ENCODE measurements at regions not wholly inside any gene's neighbourhood (a gene's known extent, or its start where the extent isn't known, plus 50 kb on each side); places are given as distances from the start of the nearest gene placed in this dataset.

GRCh38 chr5:62720031-62720441 lies 141.4 kb downstream of the LRRC70 start:
- peak in 5 of 11 donors; percentile 44 to 66 (median 54) for DNase-seq (ENCODE audit: extremely low read depth in 1 of 11, low read depth in 9 of 11, low spot score in 4 of 11)

GRCh38 chr5:62719061-62719720 lies 140.6 kb downstream of the LRRC70 start:
- no peak for DNase-seq (ENCODE audit: extremely low read depth in 1 of 11, low read depth in 9 of 11, low spot score in 4 of 11)

GRCh38 chr5:62718324-62718723 lies 139.7 kb downstream of the LRRC70 start:
- no peak for DNase-seq (ENCODE audit: extremely low read depth in 1 of 11, low read depth in 9 of 11, low spot score in 4 of 11)

GRCh38 chr5:62717301-62717933 lies 138.8 kb downstream of the LRRC70 start:
- DNase-seq (ENCODE audit: extremely low read depth in 1 of 11, low read depth in 9 of 11, low spot score in 4 of 11), result no peak

GRCh38 chr5:62714296-62714695 lies 135.7 kb downstream of the LRRC70 start:
- DNase-seq (ENCODE audit: extremely low read depth in 1 of 11, low read depth in 9 of 11, low spot score in 4 of 11), result no peak

GRCh38 chr5:62708481-62709325 lies 130.1 kb downstream of the LRRC70 start:
- DNase-seq (ENCODE audit: extremely low read depth in 1 of 11, low read depth in 9 of 11, low spot score in 4 of 11), result no peak

GRCh38 chr5:62707563-62707962 lies 128.9 kb downstream of the LRRC70 start:
- DNase-seq (ENCODE audit: extremely low read depth in 1 of 11, low read depth in 9 of 11, low spot score in 4 of 11), result no peak

GRCh38 chr5:62707131-62707530 lies 128.5 kb downstream of the LRRC70 start:
- no peak for DNase-seq (ENCODE audit: extremely low read depth in 1 of 11, low read depth in 9 of 11, low spot score in 4 of 11)

- DNase-seq (ENCODE audit: extremely low read depth in 1 of 11, low read depth in 9 of 11, low spot score in 4 of 11), result no peak
Observed at GRCh38 chr5:62705022-62705421, 126.4 kb downstream of the LRRC70 start.

- no peak for DNase-seq (ENCODE audit: extremely low read depth in 1 of 11, low read depth in 9 of 11, low spot score in 4 of 11)
Observed at GRCh38 chr5:62702126-62702525, 123.5 kb downstream of the LRRC70 start.

GRCh38 chr5:62701036-62701435 lies 122.4 kb downstream of the LRRC70 start:
- DNase-seq (ENCODE audit: extremely low read depth in 1 of 11, low read depth in 9 of 11, low spot score in 4 of 11), result no peak

- no peak for DNase-seq (ENCODE audit: extremely low read depth in 1 of 11, low read depth in 9 of 11, low spot score in 4 of 11)
Observed at GRCh38 chr5:62698756-62699155, 120.1 kb downstream of the LRRC70 start.

GRCh38 chr5:62695274-62695673 lies 116.7 kb downstream of the LRRC70 start:
- no peak for DNase-seq (ENCODE audit: extremely low read depth in 1 of 11, low read depth in 9 of 11, low spot score in 4 of 11)

GRCh38 chr5:62692946-62693713 lies 114.5 kb downstream of the LRRC70 start:
- DNase-seq (ENCODE audit: extremely low read depth in 1 of 11, low read depth in 9 of 11, low spot score in 4 of 11), result no peak

- no peak for DNase-seq (ENCODE audit: extremely low read depth in 1 of 11, low read depth in 9 of 11, low spot score in 4 of 11)
Observed at GRCh38 chr5:62691946-62692345, 113.3 kb downstream of the LRRC70 start.

- no peak for DNase-seq (ENCODE audit: extremely low read depth in 1 of 11, low read depth in 9 of 11, low spot score in 4 of 11)
Observed at GRCh38 chr5:62690421-62690820, 111.8 kb downstream of the LRRC70 start.

GRCh38 chr5:62689599-62690368 lies 111.2 kb downstream of the LRRC70 start:
- no peak for DNase-seq (ENCODE audit: extremely low read depth in 1 of 11, low read depth in 9 of 11, low spot score in 4 of 11)

- DNase-seq (ENCODE audit: extremely low read depth in 1 of 11, low read depth in 9 of 11, low spot score in 4 of 11), result no peak
Observed at GRCh38 chr5:62686692-62687091, 108.1 kb downstream of the LRRC70 start.

- DNase-seq (ENCODE audit: extremely low read depth in 1 of 11, low read depth in 9 of 11, low spot score in 4 of 11), result no peak
Observed at GRCh38 chr5:62685221-62685620, 106.6 kb downstream of the LRRC70 start.

All from renal cortex interstitium (tissue), 11 donors.